IPS-18a (cell line): ENCODE measurements at regions not wholly inside any gene's neighbourhood (a gene's known extent, or its start where the extent isn't known, plus 50 kb on each side); places are given as distances from the start of the nearest gene placed in this dataset.

Experiments
- H3K27ac ChIP-seq: one replicate; pipeline ENCODE4 v1.5.1; 2013; ENCODE audit warnings: low read length
- H3K27me3 ChIP-seq: one replicate; pipeline ENCODE4 v1.6.1; 2013; ENCODE audit warnings: mild to moderate bottlenecking, low read length; ENCODE audit not compliant: control insufficient read depth, insufficient read depth
- H3K36me3 ChIP-seq: one replicate; pipeline ENCODE4 v1.6.1; 2013; ENCODE audit warnings: low read depth, low read length; ENCODE audit not compliant: control insufficient read depth
- H3K4me1 ChIP-seq: one replicate; pipeline ENCODE4 v1.6.1; 2013; ENCODE audit warnings: low read depth, low read length; ENCODE audit not compliant: control insufficient read depth
- H3K4me3 ChIP-seq: one replicate; pipeline ENCODE4 v1.5.1; 2013; ENCODE audit warnings: low read length
- H3K9ac ChIP-seq: one replicate; pipeline ENCODE4 v1.6.1; 2013; ENCODE audit warnings: mild to moderate bottlenecking, low read length, moderate library complexity
- H3K9me3 ChIP-seq: one replicate; pipeline ENCODE4 v1.6.1; 2013; ENCODE audit warnings: low read depth, low read length; ENCODE audit not compliant: control insufficient read depth

- no peak overlapping the region for H3K4me3 ChIP-seq
- H3K27ac ChIP-seq = no peak overlapping the region
- peaks cover 3% of the 10 kb centered on the region for H3K4me1 ChIP-seq
- no peak overlapping the region for H3K9ac ChIP-seq
- no peaks in the 10 kb centered on the region for H3K9me3 ChIP-seq
- no peaks in the 10 kb centered on the region for H3K27me3 ChIP-seq
- no peaks in the 10 kb centered on the region for H3K36me3 ChIP-seq
Observed at GRCh38 chr5:159507055-159507454, 176.8 kb upstream of the IL12B start.

- H3K9ac ChIP-seq = no peak overlapping the region
- no peak overlapping the region for H3K27ac ChIP-seq
- H3K27me3 ChIP-seq = no peaks in the 10 kb centered on the region
- H3K9me3 ChIP-seq = no peaks in the 10 kb centered on the region
- peaks cover 3% of the 10 kb centered on the region for H3K4me1 ChIP-seq
- H3K4me3 ChIP-seq = no peak overlapping the region
- no peaks in the 10 kb centered on the region for H3K36me3 ChIP-seq
Observed at GRCh38 chr5:159507661-159508060, 177.4 kb upstream of the IL12B start.

GRCh38 chr5:159508344-159508743, 178.1 kb upstream of the IL12B start:
- Histone ChIP-seq H3K9me3 (no peaks in the 10 kb centered on the region), H3K4me1 (peaks cover 3% of the 10 kb centered on the region), H3K4me3 (no peak overlapping the region), H3K27me3 (no peaks in the 10 kb centered on the region), H3K27ac (no peak overlapping the region), H3K36me3 (no peaks in the 10 kb centered on the region), H3K9ac (no peak overlapping the region)

GRCh38 chr5:159509002-159509660, 178.8 kb upstream of the IL12B start:
- Histone ChIP-seq H3K36me3 (no peaks in the 10 kb centered on the region), H3K4me1 (peaks cover 3% of the 10 kb centered on the region), H3K27me3 (no peaks in the 10 kb centered on the region), H3K9ac (no peak overlapping the region), H3K27ac (no peak overlapping the region), H3K9me3 (no peaks in the 10 kb centered on the region), H3K4me3 (no peak overlapping the region)

- H3K36me3 ChIP-seq = no peaks in the 10 kb centered on the region
- H3K9me3 ChIP-seq = no peaks in the 10 kb centered on the region
- H3K27ac ChIP-seq = no peak overlapping the region
Observed at GRCh38 chr5:159510282-159510681, 180.0 kb upstream of the IL12B start.

DNA sequence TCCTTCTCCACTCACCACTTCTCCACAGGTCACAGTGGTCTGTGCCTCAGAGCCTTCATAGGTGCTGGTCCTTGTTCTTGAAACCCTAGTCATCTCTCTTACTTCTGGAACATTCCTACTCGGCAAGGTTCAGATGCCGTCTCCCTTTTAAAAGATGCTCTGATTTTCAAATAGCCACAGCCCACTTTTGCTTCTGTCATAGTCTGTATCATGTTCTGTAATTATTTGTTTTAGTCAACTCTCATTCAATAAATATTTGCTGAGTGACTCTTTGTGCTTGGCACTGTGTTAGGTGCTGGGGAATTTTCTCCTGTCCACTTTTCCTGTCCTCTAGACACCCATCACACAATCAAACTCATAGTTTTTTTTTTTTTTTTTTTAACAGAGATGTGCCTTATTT, 181.3 kb upstream of the IL12B start:
- Histone ChIP-seq H3K9me3 (no peaks in the 10 kb centered on the region), H3K4me3 (no peak overlapping the region), H3K9ac (no peak overlapping the region), H3K27ac (no peak overlapping the region), H3K36me3 (no peaks in the 10 kb centered on the region), H3K4me1 (peaks cover 3% of the 10 kb centered on the region), H3K27me3 (no peaks in the 10 kb centered on the region)

More at GRCh38 chr5:159510282-159510681, 180.0 kb upstream of the IL12B start:
- Histone ChIP-seq H3K4me1 (peaks cover 3% of the 10 kb centered on the region), H3K9ac (no peak overlapping the region), H3K4me3 (no peak overlapping the region), H3K27me3 (no peaks in the 10 kb centered on the region)

DNA sequence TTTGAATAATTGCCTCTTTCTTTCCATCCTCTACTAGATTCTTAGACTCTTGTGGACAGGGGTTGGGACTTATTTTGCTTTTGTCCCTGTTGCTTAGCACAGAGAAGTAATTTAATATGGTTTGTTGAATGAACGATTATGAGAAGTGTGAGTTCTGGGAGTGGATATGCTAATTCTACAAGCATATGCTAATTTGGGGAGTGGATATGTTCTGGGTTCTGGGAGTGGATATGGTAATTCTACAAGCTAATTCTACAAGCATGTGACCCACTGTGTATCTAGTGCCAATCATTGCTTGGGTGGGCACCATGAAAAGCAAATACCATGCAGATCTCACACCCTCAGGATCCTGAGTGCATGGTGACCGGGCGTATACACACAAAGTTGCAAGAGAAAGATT, 181.8 kb upstream of the IL12B start:
- Histone ChIP-seq H3K4me3 (no peak overlapping the region), H3K9ac (no peak overlapping the region), H3K9me3 (no peaks in the 10 kb centered on the region), H3K36me3 (no peaks in the 10 kb centered on the region), H3K27ac (no peak overlapping the region), H3K4me1 (peaks cover 3% of the 10 kb centered on the region), H3K27me3 (no peaks in the 10 kb centered on the region)

DNA sequence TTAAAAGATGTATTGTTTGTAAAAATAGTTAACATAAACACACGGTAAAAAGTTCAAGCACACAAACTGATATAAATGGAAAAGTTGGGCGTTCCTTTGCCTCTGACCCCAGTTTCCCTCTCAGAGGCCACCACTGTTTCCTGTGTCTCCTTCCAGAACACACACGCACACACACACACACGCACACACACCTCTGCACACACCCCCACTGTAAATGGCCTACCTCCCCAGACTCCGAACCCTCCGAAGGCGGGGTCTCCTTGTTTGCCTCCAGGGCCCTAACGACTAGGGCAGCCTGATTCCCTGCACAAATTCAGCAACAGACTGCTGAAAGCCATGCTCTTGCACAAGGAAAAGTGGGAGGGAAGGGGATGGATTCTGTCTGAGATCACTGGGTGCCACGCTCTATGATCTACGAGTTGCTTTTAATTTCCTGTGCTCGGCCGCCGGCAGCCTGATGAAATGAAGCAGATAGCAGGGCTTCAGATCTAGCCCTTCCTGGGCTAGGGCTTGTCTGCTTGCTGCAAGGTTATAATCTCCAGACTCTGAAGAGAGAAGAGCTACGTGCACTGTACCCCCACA, 184.0 kb upstream of the IL12B start:
- Histone ChIP-seq H3K27ac (no peak overlapping the region), H3K9me3 (no peaks in the 10 kb centered on the region), H3K4me3 (no peak overlapping the region), H3K36me3 (no peaks in the 10 kb centered on the region), H3K4me1 (peaks cover 3% of the 10 kb centered on the region), H3K27me3 (no peaks in the 10 kb centered on the region), H3K9ac (no peak overlapping the region)

- no peaks in the 10 kb centered on the region for H3K27me3 ChIP-seq
- no peak overlapping the region for H3K27ac ChIP-seq
- no peak overlapping the region for H3K4me3 ChIP-seq
- no peaks in the 10 kb centered on the region for H3K9me3 ChIP-seq
- peaks cover 3% of the 10 kb centered on the region for H3K4me1 ChIP-seq
- H3K9ac ChIP-seq = no peak overlapping the region
- no peaks in the 10 kb centered on the region for H3K36me3 ChIP-seq
Observed at GRCh38 chr5:159515197-159515596, 184.9 kb upstream of the IL12B start.

DNA sequence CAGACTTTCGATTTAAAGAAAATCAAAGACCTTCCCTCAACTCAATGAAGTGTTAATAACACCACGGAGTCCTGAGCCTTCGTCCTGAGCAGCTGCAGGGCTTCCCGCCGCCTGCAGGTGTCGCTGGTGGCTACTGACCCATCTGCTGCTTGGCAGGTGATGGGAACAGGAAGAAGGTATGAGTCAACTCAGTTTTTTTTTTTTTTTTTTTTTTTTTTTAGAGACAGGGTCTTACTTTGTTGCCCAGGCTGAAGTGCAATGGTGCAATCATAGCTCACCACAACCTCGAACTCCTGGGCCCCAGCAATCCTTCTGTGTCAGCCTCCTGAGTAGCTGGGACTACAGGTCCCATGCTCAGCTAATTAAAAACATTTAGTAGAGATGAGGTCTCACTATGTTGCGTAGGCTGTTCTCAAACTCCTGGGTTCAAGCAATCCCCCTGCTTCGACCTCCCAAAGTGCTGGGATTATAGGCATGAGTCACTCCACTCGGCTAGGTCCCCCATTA, 185.7 kb upstream of the IL12B start:
- Histone ChIP-seq H3K27ac (no peak overlapping the region), H3K4me1 (no peaks in the 10 kb centered on the region), H3K9me3 (no peaks in the 10 kb centered on the region), H3K27me3 (no peaks in the 10 kb centered on the region), H3K36me3 (no peaks in the 10 kb centered on the region), H3K4me3 (no peak overlapping the region), H3K9ac (no peak overlapping the region)

DNA sequence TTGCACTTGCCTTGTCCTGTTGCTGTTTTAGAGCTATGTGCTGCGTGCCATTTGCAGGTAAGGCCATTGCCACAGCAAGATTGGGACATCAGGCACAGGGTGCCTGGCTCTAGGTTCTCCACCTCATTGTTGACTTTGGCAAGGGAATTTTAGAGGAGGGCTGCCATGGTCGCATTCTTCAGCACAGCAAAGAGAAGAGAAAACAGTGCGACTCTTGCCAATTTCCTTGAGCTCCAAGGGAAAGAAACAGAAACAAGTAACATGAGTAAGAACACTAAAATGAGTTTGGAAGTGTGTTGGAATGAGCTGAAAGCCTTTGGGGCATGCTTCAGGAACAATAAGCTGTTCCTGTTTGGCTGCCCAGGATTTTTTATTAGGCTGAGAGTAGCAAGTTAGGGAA, 188.1 kb upstream of the IL12B start:
- no peaks in the 10 kb centered on the region for H3K4me1 ChIP-seq
- no peaks in the 10 kb centered on the region for H3K9me3 ChIP-seq
- no peaks in the 10 kb centered on the region for H3K27me3 ChIP-seq
- H3K27ac ChIP-seq = no peak overlapping the region
- H3K4me3 ChIP-seq = no peak overlapping the region
- no peak overlapping the region for H3K9ac ChIP-seq
- no peaks in the 10 kb centered on the region for H3K36me3 ChIP-seq

DNA sequence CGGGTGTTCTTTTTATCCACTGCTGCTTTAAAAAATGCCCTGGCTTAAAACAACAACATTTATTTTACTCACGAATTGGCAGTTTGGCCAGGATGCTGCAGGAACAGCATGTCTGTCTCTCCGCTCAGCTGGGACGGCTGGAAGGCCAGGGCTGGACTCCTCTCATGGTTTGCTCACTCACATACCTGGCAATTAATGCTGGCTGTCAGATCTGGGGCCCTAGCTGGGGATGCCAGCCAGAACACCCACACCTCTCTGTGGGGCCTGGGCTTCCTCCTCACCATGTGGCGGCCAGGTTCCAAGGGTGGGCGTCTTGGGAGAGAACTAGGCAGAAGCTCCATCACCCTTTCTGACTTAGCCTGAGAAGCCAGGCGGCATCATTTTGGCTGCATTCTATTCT, 189.1 kb upstream of the IL12B start:
- Histone ChIP-seq H3K36me3 (no peaks in the 10 kb centered on the region), H3K4me3 (no peak overlapping the region), H3K27ac (no peak overlapping the region), H3K4me1 (no peaks in the 10 kb centered on the region), H3K27me3 (no peaks in the 10 kb centered on the region), H3K9ac (no peak overlapping the region), H3K9me3 (no peaks in the 10 kb centered on the region)
